HG03139 (cell line): ENCODE measurements at regions not wholly inside any gene's neighbourhood (a gene's known extent, or its start where the extent isn't known, plus 50 kb on each side); places are given as distances from the start of the nearest gene placed in this dataset.
A peak's percentile ranks its signal among the peaks of the same experiment; 100 is the strongest.

Experiments used
- ATAC-seq: cut with Tn5 transposase; IDR thresholded peaks from one replicate; pipeline ENCODE4 v1.9.1; 2021; ENCODE audit not compliant: unreplicated experiment

DNA sequence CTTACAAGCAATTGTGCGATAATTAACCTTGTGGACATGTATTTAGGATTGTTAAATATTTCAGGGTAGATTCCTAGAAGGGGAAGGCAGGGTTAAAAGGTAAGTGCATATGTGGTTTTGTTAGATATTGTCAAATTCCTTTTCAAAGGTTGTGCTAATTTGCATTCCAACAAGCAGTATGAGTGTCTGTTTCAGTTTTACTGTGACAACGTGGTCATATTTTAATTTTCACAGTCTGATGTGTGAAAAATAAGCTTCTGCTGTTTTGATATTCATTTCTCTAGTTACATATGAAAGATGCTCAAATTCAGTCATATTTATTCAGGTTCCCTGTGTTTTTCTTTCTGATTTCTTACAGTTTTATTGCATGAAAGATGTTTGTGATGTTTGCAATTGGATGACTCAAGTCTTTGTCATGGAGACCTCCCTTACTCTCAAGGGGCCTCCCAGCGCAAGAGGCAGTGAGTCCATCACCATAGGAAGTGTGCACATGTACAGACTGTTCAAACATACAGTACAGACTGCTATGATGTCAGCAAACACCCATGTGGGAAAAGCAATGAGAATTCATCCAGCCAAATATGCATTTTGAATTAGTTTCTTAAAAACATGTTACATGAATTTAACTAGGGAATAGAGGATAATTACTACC lies 310.8 kb downstream of the GALR1 start:
- ATAC-seq = peak; percentile 87

DNA sequence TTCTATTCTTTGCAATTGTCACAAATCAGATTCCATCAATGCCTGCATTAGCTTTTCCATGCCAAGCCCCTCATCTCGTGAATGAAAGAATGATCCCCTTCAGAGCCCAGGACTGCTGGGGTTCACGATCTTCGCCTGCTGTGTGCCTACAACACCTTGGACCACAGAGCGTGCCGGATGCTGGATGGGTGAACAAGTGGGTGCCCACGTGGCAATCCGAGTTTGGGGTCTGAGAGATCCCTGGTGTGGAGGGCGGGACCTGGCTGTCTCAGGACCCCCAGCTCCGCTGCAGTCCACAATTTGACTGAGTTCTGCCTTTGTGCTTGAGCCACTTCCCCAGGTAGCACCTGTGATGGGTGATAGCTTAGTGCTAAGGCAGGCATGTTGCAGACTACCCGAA lies 317.0 kb downstream of the GALR1 start:
- ATAC-seq = no peak

DNA sequence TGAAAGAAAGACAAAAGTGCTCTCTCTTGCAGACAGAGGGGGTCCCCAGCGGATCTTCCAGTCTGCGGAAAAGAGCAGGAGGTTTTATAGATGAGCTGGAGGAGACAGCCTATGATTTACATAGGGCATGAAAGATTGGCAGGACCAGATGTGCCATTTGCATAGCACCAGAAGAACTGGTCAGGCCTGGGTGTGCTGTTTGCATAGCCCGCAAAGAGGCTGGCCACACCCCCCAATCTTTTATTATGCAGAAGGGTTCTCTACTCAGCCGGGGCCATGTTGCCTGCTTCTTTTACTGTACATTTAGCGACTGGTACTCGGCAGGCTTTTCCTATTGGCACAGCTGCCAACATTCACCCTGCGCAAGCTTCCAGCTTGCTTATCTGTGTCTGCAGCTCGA lies 317.6 kb downstream of the GALR1 start:
- no peak for ATAC-seq

DNA sequence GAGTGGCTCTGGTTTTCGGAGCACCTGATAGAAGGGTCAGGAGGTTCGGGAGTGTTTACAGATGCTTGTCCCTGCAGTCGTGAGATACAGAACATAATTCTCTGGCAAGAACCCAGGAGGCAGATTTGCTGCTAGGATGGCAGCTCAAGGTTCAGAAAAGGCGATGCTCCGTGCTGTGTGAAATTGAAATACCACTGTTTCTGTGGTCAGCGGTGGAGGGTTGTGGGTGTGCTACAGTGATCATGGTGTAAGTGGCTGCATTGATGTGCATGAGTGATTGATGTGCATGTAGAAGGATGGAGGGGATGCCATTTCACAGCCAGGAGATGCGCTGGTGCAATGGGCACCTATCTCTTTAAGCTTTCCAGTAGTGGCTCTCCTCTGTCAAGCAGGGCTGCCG lies 322.1 kb downstream of the GALR1 start:
- ATAC-seq = no peak

DNA sequence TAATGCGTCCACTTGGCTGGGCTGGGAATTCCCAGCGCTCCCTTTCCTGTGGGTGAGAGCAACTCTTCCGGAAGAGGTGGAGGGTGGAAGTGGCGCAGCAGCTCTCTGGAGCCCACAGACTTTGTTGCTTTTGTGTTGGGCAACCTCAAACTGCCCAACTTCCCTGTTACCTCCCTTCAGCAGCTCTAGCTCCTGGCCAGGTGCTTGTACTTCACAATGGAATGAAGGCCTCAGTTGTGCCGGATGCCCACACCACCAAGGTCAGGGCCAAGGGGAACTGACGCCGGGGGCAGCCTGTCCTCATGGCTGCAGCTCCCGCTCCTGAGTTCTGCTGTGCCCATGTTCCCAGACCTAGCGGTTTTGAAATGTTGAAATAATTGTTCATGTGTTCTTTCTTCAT lies 322.9 kb downstream of the GALR1 start:
- no peak for ATAC-seq

DNA sequence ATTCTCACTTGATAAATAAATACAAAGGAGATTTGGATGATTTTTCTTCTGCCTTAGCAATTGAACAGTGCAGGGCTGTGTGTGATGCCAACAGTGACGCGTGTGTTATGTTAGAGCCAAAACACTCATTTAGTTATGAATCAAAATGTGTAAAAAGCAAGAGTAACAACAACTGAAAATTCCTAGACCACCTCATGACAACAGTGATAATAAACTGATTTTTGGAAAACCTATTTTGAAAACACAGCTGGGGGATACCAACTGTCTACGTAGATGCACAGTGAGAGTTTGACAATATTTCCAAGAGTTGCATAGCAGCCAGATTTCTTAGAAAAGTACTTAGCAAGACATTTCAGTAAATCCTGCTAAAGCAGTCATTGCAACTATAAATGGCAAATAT lies 323.9 kb downstream of the GALR1 start:
- no peak for ATAC-seq

DNA sequence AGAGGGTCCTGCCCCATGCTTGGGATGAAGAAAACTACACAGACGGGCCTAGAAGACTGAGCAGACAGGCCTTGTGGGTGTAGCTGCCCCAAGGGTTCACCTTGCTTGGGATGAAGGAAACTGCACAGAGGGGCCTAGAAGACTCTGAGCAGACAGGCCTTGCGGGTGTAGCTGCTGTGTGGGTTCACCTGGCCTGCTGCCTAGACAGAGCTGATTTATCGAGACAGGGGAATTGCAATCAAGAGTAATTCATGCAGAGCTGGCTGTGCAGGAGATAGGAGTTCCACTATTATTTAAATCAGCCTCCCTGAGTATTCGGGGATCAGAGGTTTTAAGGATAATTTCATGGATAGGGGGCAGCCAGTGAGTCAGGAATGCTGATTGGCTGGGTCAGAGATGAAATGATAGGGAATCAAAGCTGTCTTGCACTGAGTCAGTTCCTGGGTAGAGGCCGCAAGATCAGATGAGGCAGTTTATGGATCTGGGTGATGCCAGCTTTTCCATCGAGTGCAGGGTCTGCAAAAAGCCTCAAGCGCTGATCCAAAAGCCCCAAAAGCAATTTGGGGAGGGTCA lies 341.4 kb downstream of the GALR1 start:
- ATAC-seq = no peak

DNA sequence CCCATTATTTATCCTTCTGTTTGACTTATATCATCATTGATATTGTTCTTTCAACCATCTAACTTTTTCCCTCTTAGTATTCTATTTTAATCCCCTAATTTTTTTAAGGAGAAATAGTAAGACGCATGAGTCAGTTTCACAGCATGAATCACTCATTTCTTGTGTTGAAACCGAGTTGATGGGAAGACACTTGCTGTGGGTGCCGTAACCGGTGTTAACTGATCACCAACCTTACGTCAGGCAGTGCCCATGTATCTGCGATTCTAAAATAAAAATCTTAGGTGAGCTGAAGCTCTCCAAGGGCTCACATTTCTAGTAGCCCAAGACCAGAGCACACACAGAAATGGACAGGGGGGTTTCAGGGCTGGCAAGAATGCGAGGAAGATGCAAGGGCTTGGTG lies 348.1 kb downstream of the GALR1 start:
- no peak for ATAC-seq

DNA sequence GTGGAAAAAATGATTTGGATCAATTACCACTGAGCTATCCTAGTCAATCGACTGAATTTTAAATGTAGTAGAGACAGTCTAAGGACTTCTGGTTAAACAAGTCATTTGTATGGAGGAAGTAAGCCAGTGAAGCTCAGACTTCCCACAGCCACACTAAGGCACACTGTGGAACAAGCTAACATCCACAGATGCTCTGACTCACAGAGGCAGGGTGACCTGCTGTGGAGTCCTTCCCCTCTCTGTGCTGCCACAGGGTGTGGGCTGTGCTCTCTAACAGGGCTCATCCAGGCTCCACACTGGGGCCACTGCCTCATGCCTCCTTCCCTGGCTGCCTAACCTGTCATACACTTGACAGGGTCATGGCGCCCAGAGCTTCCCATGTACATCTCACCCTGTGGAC lies 351.0 kb downstream of the GALR1 start:
- no peak for ATAC-seq

DNA sequence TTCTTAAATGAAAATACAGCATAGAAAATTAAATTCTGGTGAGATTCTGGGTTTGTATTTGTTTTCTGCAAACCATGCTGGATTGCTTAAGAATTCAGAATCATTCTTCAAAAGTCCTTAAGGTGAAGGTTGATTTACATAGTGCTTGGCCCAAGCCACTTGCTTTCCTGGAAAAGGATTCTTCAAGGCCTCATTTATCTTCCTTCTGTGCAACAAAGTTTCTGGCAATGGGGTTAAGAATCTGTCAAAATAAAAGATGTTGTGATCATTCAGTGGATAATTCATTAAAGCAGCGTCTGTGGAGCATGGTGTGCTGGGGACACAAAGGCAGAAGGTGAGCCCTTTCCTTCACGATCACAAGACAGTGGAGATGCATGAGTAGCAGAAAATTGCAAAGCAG lies 351.9 kb downstream of the GALR1 start:
- no peak for ATAC-seq

DNA sequence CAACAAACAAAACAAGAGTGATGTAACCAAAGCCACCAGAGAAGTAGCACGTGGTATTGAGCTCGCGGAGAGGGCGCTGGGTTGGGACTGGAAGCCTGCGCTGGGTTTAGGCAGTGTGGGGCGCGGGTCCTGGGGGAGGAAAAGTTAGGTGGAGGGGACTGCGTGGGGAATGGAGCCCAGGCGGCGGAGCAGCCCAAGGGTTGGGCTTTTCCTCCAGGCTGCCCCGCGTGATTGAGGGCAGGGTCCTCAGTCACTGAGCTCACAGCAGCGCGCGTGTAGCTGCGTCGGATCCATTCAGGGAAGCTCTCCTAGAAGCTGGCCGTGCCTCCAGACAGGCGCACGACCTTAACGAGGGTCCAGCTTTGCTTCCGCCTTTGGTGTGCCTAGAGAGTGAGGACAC lies 357.4 kb downstream of the GALR1 start:
- no peak for ATAC-seq

DNA sequence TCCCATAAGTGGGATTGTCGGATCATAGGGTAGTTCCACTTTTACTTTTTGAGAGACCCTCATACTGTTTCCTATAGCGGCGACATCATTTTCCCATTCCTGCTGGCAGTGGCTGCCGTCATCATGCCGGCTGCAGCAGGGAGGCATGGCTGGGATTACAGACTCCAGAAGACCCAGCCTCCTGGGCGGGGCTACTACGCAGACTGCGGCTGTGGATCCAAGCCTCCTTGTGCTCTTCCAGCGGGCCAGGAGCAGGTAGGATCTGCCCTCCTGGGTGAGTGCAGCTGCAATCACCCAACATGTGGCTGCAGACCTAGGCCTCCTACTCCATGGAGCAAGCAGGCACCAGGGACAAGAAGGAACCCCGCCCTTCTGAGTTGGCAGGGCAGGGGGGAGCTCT lies 359.2 kb downstream of the GALR1 start:
- no peak for ATAC-seq

DNA sequence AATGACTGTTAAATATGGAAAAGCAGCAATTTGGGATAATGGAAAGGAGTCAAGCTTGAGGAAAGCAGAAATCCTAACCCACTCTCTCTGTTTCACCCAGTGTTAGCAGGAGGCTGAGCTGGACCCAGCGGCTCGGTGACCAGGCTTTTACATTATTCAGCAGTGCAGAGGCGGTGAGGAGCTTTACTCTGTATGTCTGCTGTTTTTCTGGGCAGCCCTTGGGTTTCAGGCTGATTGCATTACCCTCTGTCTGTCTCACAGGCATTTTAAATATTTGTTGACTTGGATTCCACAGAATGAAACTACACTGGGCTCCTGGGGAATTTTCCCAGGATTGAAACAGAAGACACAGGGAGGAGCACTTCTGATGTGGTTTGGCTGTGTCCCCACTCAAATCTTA lies 368.0 kb downstream of the GALR1 start:
- no peak for ATAC-seq

DNA sequence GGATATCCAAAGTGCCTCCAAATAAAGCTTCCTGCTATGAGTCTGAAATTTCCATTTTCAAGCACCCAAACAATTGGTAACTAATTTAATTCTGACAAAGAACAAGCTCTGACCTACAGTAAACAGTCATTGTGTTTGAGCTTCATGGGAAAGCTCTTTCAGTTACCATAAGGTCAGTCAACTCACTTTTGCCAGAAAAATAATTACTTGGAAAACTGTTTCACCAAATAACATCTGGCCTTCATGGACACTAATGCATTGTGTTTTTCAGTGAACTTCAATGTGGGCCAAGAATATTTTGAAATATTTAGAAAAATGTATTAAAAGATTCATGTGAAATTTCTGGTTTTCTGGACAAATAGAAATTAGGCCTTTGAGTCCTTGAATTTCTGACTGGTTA lies 369.9 kb downstream of the GALR1 start:
- no peak for ATAC-seq

DNA sequence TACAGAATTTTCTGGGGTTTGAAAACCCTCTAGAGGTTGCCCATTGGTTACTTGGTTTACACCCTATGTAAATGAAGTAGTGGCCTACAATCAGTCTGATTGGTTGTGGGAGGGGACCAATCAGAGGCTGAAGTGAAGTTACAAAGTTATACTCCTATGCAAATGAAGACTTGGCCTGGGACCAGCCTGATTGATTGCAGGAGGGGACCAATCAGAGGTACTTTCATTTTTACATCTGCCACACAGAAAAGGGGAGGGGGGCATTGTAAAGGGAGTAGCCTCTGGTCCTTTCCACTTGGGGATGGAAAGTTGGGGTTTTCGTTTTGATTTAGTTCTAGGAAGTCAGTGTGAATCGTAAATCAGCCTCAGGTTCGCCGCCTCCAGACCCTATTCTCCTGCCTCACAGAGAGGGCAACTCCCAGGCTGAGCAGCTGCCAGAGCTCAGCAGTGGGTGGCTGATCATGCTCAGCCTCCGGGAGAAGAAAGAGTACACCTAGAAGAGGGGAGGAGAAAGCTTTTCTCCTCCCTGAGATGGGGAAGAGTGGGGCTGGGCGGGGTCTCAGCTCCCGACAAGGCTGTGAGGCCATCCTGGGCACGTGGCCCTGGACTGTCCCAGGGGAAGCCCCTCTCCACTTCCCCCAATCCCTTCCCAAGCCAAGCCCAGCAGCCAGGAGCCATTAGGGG lies 372.5 kb downstream of the GALR1 start:
- ATAC-seq = no peak

DNA sequence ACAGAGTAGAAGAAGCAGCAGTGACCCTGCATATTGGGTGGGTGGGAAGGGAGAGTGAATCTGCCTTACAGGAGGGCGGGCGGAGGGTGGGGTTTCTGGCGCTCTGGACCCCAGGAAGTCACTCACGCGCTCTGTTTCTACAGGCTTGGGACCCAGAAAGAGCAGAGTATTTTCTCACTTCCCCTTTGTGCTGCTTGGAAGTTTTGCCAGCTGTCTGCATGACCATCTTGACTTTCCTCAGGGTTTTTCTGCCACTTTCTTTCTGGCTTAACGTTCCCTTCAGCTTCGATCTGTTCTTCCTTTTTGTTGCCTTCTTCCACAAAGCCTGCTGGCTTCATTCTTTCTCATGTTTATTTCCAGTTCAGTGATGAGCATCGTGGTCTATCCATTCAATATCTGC lies 383.1 kb downstream of the GALR1 start:
- no peak for ATAC-seq

DNA sequence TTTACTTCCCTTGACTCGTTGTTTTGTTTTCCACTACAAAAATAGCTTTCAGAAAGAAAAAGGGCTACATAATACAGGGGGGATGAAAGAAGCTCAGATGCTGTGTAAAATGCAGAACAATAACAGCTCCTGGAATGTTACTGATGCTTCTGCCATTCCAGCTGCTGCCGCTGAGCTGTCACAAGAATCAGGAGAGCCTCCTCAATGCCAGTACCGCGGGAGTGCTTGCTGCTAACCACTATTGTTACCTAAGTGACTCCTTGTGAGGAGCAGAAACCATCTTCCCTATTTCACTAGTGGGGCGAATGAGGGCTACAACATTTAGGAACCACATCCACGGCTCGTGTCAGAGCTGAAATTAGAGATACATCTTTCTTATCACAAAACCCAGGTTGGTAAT lies 384.8 kb downstream of the GALR1 start:
- ATAC-seq = no peak

DNA sequence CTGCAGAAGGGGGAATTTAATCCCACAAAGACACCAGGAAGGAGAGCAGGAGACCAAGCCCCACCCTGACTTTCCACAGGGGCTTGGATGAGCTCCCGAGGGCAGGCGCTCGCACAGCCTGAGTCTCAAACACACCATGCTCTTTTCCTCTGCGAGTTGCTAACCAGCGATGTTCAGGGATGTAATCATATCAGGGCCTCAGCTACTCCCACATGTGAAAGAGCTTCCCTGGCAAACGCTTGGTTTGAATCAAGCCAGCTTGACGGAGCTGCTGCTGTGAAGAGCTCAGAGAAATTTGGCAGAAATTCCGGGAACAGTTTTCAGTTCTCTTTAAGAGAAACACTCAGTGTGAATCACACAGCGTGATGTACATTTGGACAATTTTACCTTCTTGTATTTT lies 385.8 kb downstream of the GALR1 start:
- no peak for ATAC-seq

DNA sequence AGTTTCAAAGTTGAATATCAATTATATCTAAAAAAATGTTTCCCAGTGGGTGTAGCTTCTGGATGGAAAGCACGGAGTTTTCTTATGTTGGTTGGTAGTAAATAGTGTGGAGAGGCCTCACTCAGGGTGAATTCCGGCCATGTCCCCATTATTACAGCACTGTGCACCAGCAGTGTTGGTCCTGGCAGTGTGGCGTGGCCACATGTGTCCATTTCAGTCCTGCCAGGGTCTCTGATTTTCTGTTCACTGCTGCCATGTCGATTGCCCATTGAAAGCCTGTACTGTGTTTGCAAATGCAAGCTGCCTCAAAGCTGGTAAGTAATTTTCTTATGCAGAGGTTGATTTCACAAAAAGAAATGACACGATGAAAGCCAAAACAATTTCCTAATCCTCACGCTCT lies 386.2 kb downstream of the GALR1 start:
- no peak for ATAC-seq

DNA sequence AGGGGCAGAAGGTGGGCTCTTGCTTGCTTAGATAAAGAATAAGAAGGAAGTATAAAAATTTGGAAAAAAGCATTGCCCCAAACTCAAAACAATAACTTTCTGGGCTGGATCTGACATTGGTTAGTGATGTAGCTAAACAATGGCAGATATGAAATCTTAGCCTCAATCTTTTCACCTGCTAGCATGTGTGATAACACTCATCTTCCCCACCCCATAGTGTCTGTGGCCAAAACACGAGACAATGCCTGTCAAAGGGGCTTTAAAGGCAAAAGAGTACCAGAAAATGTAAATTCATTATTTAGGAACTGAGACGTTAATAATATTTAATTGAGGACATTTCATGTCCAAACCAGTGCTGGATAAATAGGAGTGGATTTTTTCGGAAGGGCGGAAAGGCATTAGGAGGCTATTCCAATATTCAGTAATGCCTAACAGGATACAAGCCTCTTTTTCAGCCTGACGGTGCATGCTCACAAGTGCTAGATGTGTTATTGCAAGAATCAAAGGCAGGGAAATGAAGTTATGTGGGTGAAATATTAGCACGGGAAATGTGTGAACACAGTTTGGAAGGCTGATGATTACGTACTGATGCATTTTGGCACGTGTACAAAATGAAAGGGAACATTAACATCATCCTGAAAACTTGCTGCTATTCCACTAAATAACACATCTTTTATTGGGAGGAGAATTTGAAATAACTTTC lies 395.7 kb downstream of the GALR1 start:
- ATAC-seq = no peak

DNA sequence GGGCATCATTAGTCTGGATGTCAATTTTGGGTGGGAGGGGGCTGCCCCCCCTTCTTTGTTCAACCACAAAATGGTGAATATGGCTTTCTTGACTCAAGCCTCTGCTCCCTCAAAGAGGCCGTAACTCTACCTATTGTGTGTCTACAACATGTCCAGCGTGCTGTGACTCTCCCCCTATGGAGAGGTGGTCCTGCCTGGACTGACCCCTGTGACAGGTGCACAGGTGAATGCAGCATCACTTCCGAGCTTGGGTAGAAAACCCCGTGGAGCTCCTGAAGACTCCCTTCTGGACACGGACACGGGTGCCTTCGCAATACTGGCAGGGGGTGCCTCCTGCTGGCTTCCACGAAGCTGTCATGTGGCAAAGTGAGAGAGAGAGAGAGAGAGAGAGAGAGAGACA lies 397.8 kb downstream of the GALR1 start:
- ATAC-seq = no peak

DNA sequence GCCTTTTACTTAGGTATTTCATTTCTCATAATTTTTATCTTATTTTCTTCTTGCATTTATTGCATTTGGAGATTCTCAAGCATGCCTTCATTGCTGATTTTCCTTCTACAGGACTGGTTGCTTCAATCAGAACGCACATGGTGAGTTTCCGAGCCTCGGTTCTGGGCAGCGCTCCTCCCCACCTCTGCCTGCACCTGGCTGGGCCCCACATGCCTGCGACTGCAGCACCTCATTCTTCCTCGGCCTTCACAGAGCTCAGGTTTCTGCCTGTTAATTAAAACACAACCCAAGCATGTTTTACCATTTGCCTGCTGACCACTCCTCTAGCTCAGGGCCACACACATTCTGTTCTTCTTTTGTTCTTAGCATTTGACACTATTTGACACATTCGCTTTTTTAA lies 398.8 kb downstream of the GALR1 start:
- ATAC-seq = no peak
